Mesodermal cell (in vitro differentiated cells): ENCODE measurements at regions not wholly inside any gene's neighbourhood (a gene's known extent, or its start where the extent isn't known, plus 50 kb on each side); places are given as distances from the start of the nearest gene placed in this dataset.

Source experiments
- H3K27ac ChIP-seq: 2 replicates; pipeline ENCODE4 v1.7.0; 2013; ENCODE audit warnings: mild to moderate bottlenecking, low read depth, low read length, moderate library complexity; ENCODE audit not compliant: severe bottlenecking
- H3K36me3 ChIP-seq: 2 replicates; pipeline ENCODE4 v1.7.1; 2013; ENCODE audit warnings: mild to moderate bottlenecking, low read length, moderate library complexity; ENCODE audit not compliant: control insufficient read depth, insufficient read depth
- H3K4me1 ChIP-seq: one replicate; pipeline ENCODE4 v1.7.1; 2013; ENCODE audit warnings: mild to moderate bottlenecking, low read length; ENCODE audit not compliant: insufficient read depth, control insufficient read depth, poor library complexity, severe bottlenecking
- H3K4me3 ChIP-seq: 2 replicates; pipeline ENCODE4 v1.7.0; 2013; ENCODE audit warnings: low read length, control low read depth, mild to moderate bottlenecking; ENCODE audit not compliant: insufficient read depth, poor library complexity, severe bottlenecking; ENCODE audit errors: extremely low read depth
- H3K9me3 ChIP-seq: 2 replicates; pipeline ENCODE4 v1.7.1; 2013; ENCODE audit warnings: mild to moderate bottlenecking, low read length, moderate library complexity; ENCODE audit not compliant: control insufficient read depth
- whole genome bisulfite sequencing, 2 experiments: methylation state at CpG; one replicate each; pipeline ENCODE4 v1.1.5; 2013; ENCODE audit warnings: missing lambda C conversion rate in 2 of 2; ENCODE audit not compliant: insufficient coverage in 2 of 2; 5-methylcytosine and 5-hydroxymethylcytosine counted together

DNA sequence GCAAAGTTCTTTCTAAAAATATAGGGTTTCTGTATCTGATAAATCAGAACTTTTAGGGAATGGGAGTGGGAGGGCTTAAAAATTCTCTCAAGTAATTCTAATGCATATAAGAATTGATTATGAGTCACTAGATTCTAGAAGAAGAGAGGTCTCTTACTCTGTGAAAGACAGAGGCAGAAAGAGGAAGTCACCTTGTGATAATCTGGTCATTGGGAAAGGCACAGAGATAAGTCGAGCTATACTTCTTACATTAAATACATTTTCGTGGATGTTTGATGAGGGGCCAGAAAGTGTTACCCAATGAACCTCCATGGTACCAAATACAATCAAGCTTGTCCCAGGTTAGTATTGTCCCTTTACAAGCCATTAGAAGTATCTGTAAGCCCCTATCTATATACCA is 134.4 kb downstream of the MAD2L1 start:
- Histone ChIP-seq H3K4me3 (no peak overlapping the region), H3K4me1 (peaks cover 9% of the 10 kb centered on the region), H3K9me3 (no peaks in the 10 kb centered on the region), H3K36me3 (no peaks in the 10 kb centered on the region), H3K27ac (no peak overlapping the region)
- 73% methylated on average over 2 of the region's 2 CpGs; no CpG with 5 or more reads in 1 of the 2 experiments for WGBS, 2 experiments

DNA sequence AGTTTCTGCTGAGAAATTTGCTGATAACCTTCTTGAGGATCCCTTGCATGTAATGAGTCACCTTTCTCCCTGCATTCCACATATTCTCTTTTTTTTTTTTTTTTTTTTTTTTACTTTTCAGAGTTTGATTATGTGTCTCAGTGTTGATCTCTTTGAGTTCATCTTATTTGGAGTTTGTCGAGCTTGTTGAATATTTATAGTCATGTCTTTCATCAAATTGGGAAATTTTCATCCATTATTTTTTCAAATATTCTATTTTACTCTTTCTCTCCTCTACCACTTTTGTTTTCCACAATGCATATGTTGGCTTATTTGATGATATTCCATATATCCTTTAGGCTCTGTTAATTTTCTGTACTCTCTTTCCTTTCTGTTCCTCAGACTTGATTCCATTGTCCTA is 136.1 kb downstream of the MAD2L1 start:
- Histone ChIP-seq H3K27ac (no peak overlapping the region), H3K4me3 (no peak overlapping the region), H3K9me3 (no peaks in the 10 kb centered on the region), H3K36me3 (no peaks in the 10 kb centered on the region), H3K4me1 (peaks cover 9% of the 10 kb centered on the region)
- WGBS, 2 experiments, result no CpG with 5 or more reads among the region's 1 CpG

DNA sequence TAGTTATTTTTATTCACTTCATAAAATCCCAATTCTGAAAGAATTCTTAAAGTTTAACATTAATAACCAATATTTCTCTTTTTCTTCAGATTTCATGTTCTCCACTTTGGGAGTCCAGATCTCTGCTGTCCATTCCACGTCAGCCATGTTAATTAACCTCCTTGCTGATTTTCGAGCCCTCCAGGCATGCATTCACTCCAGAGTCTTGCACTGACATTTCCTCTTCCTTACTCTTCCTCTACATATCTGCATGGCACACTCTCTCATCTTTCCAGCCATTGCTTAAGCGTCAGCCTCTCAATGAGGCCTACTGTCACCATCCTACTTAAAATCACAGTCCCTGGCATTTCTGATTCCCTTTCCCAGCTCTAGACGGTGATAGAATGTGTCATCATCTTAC is 144.8 kb downstream of the MAD2L1 start:
- no peak overlapping the region for H3K4me3 ChIP-seq
- no peaks in the 10 kb centered on the region for H3K4me1 ChIP-seq
- H3K27ac ChIP-seq, result no peak overlapping the region
- 84 to 91% methylated on average over 3 of the region's 4 CpGs for WGBS, 2 experiments
- no peaks in the 10 kb centered on the region for H3K36me3 ChIP-seq
- H3K9me3 ChIP-seq, result no peaks in the 10 kb centered on the region

DNA sequence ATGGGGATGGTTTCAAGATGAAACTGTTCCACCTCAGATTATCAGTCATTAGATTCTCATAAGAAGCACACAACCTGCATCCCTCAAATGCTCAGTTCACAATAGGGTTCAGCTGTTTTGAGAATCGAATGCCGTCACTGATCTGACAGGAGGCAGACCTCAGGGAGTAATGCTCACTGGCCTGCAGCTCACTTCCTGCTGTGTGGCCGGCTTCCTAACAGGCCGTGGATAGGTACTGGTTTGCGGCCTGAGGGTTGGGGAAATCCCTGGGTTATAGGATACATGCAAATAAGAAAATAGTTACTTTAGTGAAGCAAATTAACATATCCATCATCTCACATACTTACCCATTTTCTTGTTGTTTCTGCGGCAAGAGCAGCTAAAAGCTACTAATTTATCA is 160.4 kb downstream of the MAD2L1 start:
- Histone ChIP-seq H3K36me3 (no peaks in the 10 kb centered on the region), H3K9me3 (no peaks in the 10 kb centered on the region), H3K4me3 (no peak overlapping the region), H3K27ac (no peak overlapping the region), H3K4me1 (no peaks in the 10 kb centered on the region)
- WGBS, 2 experiments, result 80 to 95% methylated on average over 2 of the region's 6 CpGs

DNA sequence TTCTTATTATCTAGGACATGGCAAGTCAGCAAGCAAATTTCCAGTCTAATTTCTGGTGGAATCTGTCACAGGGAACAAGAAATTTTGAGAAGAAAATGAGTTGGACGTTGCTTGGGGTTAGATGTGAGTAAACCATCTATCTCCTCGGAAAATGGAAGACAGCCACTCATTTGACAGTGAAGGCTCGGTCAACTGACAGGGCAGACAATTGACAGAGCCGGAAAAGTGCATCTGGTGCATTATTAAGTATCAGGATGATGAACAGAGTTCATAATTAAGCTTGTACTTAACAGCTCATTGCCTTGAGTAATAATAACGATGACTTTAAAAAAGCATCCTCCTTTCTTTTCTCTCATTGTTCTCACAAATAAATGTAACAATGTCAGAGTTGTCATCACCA is 168.4 kb downstream of the MAD2L1 start:
- Histone ChIP-seq H3K36me3 (no peaks in the 10 kb centered on the region), H3K4me1 (no peaks in the 10 kb centered on the region), H3K4me3 (no peak overlapping the region), H3K9me3 (no peaks in the 10 kb centered on the region), H3K27ac (no peak overlapping the region)
- 84 to 96% methylated on average over 3 to 4 of the region's 5 CpGs for WGBS, 2 experiments

DNA sequence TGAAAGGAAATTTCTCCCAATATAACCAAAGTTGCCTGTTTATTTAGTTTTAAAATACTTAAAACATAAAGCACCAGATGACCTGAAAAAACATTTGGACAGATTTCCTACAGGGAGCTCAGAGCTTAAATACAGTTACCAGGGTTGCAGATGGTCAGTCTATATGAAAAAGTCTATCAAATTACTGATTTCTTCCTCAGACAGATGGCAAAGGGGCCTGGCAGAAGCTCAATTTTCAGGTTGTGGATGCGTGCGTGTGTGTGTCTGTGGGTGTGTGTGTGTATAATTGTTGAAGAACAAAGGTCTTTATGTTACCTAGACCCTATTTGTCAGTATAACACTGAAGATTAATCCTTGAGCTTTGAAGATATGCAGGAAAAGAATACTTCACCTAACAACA is 169.4 kb downstream of the MAD2L1 start:
- Histone ChIP-seq H3K4me1 (no peaks in the 10 kb centered on the region), H3K9me3 (no peaks in the 10 kb centered on the region), H3K36me3 (no peaks in the 10 kb centered on the region), H3K27ac (no peak overlapping the region), H3K4me3 (no peak overlapping the region)
- no CpG with 5 or more reads among the region's 2 CpGs for WGBS, 2 experiments

DNA sequence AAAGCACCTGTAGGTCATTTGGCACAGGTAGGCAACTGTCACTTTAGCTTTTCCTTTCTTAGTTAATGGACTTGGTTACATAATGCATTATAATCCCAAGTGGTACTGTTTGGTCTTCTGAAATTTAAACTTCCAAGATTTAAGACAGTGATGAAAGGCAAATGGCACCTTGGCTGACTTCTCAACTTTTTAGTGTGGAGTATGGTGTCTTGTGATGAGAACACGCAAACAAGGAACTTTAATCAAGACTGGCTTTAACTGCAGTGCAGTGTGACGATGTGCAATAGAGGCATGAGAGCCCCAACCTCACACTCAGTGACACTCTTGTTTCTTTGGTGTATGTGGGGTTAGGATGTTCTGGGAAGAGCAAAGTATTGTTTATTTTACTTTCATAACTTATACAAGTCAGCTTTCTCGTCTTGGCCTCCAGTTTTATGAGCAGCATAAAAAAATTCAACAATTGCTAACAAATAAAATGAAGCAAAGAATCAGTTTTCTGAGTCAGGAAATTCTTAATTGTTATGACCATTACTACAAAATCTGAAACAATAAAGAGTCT is 171.9 kb downstream of the MAD2L1 start:
- no peaks in the 10 kb centered on the region for H3K4me1 ChIP-seq
- no peaks in the 10 kb centered on the region for H3K9me3 ChIP-seq
- no peak overlapping the region for H3K27ac ChIP-seq
- 95 to 100% methylated on average over 1 to 2 of the region's 3 CpGs for WGBS, 2 experiments
- no peak overlapping the region for H3K4me3 ChIP-seq
- no peaks in the 10 kb centered on the region for H3K36me3 ChIP-seq

DNA sequence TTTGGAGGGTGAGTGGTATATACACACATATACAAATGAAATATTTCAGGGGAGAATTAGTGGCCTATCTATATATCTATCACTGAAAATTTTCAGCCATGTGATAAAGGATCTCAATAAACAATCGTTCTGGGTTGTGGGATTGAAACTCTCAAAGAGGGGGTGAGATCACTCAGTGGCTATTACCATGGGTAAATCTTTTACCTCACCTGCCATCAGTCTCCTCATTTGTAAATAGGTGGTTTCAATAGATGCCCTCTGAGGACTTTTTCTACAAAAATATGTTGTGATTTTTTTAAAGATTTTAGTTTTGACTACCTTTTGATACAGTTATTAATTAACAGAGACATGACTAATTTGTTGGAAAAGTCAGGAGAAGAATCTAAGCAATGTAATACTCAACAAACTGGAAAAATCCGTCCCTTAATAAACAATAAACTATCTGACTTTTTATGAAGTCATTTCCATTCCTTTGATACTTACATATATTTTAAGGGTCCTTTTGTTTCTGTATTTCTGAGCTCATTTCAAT is 192.8 kb downstream of the MAD2L1 start:
- Histone ChIP-seq H3K27ac (no peak overlapping the region), H3K4me3 (no peak overlapping the region), H3K4me1 (no peaks in the 10 kb centered on the region), H3K9me3 (no peaks in the 10 kb centered on the region), H3K36me3 (no peaks in the 10 kb centered on the region)
- no CpG with 5 or more reads among the region's 2 CpGs for WGBS, 2 experiments

DNA sequence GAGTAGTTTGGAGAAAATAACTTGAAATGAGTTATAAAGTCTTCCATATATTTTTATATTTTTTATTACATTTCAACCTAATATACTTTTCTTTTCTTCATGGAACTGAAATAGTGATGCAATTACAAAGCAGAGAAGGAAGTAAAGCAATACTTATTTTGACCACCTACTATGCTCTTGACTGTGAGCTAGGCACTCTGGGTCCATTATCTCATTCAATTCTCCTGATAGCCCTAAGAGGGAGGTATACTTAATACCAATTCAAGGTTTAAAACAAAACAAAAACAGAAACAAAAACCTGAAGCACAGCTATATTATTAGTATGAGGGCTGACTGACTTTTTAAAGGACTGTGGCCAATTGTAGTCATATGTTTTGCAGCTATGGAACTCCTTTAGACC is 193.5 kb downstream of the MAD2L1 start:
- no peak overlapping the region for H3K4me3 ChIP-seq
- H3K36me3 ChIP-seq, result no peaks in the 10 kb centered on the region

DNA sequence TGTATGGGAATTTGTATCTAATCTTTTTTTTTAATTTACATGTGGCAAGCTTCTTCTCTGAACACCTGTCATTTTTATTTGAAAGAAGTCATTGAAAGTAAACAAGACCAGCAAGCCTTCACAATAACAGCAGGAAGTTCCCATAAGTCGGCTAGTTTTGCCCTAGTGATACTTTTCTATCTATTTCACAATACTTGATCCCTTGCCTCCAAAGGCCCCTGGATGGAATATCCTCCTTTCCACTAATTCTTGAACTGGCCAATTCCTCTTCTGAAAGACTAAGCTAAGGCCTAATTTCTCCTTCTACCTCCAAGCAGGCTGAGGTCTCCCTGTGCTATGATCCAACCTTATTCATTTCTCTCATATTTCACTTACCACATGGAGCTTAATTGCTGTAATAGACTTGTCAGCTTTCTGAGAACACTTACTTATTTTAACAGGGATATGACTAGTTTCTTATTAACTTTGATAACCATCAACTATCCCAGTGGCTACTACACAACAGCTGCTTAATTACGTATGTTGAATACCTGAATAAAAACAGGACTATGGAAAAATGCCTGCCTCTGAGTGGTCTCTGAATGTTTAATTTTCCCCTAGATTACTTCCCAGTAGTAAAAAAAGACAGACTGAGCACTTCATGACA is 194.2 kb downstream of the MAD2L1 start:
- 93 to 100% methylated on average over 1 to 2 of the region's 2 CpGs for WGBS, 2 experiments

More for the DNA sequence above, 193.5 kb downstream of the MAD2L1 start:
- Histone ChIP-seq H3K4me1 (no peaks in the 10 kb centered on the region), H3K9me3 (no peaks in the 10 kb centered on the region), H3K27ac (no peak overlapping the region)

DNA sequence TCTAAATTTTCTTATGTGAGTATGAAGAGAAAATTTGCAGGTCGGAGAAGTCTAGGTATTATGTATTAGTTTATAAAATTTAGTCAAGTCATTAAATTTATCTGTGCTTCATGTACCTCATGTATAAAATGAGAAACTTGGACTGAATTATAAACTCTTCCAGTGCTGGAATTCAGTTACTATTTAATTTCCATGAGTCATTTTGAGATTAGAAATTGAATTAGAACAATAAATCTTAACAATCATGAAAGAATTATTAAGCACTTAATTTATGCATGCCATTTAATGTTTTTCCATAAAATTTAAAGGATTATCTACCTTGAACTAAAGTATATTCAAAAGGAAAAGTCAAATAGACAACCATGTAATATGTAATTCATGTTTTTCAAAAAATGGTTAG is 195.8 kb downstream of the MAD2L1 start:
- no peak overlapping the region for H3K27ac ChIP-seq
- H3K4me1 ChIP-seq, result no peaks in the 10 kb centered on the region
- no peaks in the 10 kb centered on the region for H3K9me3 ChIP-seq
- no peak overlapping the region for H3K4me3 ChIP-seq
- WGBS, 2 experiments, result no CpG with 5 or more reads among the region's 1 CpG
- no peaks in the 10 kb centered on the region for H3K36me3 ChIP-seq

More for the DNA sequence above, 194.2 kb downstream of the MAD2L1 start:
- H3K4me1 ChIP-seq, result no peaks in the 10 kb centered on the region
- no peak overlapping the region for H3K27ac ChIP-seq
- H3K4me3 ChIP-seq, result no peak overlapping the region
- no peaks in the 10 kb centered on the region for H3K9me3 ChIP-seq
- no peaks in the 10 kb centered on the region for H3K36me3 ChIP-seq
